HL-60 (cell line): ENCODE measurements at regions not wholly inside any gene's neighbourhood (a gene's known extent, or its start where the extent isn't known, plus 50 kb on each side); places are given as distances from the start of the nearest gene placed in this dataset.

Source experiments
- CTCF ChIP-seq: IDR thresholded peaks from one replicate; pipeline ENCODE4 v1.5.1; 2011; ENCODE audit warnings: low read length, control low read depth, inconsistent platforms; ENCODE audit not compliant: insufficient read depth
- GABPA ChIP-seq: IDR thresholded peaks from 2 replicates; pipeline ENCODE4 v1.6.1; 2012; ENCODE audit warnings: low read depth
- POLR2AphosphoS5 ChIP-seq: IDR thresholded peaks from 2 replicates; pipeline ENCODE4 v1.6.1; 2012; ENCODE audit warnings: low read depth
- REST ChIP-seq: IDR thresholded peaks from 2 replicates; pipeline ENCODE4 v1.6.1; 2012; ENCODE audit warnings: low read depth; ENCODE audit not compliant: insufficient replicate concordance

GRCh38 chr4:22910200-22910599 is 217.5 kb downstream of the GBA3 start:
- no peak for TF ChIP-seq CTCF
- no peak for TF ChIP-seq POLR2AphosphoS5
- TF ChIP-seq GABPA = no peak
- no peak for TF ChIP-seq REST
